ENCODE measurements at regions not wholly inside any gene's neighbourhood (a gene's known extent, or its start where the extent isn't known, plus 50 kb on each side); places are given as distances from the start of the nearest gene placed in this dataset.

DNA sequence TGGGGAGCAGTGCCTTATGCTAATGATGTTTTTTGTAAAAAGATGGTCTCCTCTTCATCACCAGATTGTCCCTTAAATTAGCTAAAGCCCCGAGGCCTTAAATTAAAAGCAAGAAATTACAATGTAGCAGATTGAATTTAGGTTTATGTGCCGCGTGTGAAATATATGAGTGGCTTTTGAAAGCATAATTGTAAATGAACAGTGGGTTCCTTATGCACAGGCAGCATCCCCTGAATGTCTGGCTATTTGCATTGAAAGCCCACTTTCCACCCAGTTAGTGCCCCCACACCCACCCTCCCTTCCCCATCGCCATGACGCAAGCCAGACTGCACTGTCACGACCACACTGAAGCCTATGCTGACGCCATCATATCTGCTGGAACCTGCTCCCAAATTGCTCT is 62.4 kb upstream of the SORCS3 start:
- Mint-ChIP-seq H3K27ac (ENCODE audit: unreplicated experiment) (no peak overlapping the region), H3K27me3 (ENCODE audit: insufficient read depth, unreplicated experiment) (peaks cover 28% of the 10 kb centered on the region), H3K9me3 (ENCODE audit: unreplicated experiment) (no peaks in the 10 kb centered on the region), H3K36me3 (ENCODE audit: insufficient read depth, unreplicated experiment) (no peaks in the 10 kb centered on the region), H3K4me1 (ENCODE audit: low read depth, unreplicated experiment) (peaks cover 7% of the 10 kb centered on the region), H3K4me3 (ENCODE audit: unreplicated experiment) (no peak overlapping the region)
- POLR2A ChIA-PET = no interaction called here
- no peaks in the 10 kb centered on the region for H3K36me3 ChIP-seq (ENCODE audit: control insufficient read depth, insufficient read depth, low read length)
- H3K9me3 ChIP-seq = no peaks in the 10 kb centered on the region
- H3K4me3 ChIP-seq (ENCODE audit: low read depth, low read length) = no peak overlapping the region
- CTCF ChIA-PET = interaction anchor here (0.6 kb wide), 1 partner anchor 122 kb away, joined by 3 read pairs; no protein-coding TSS in a partner anchor
- H3K27me3 ChIP-seq (replicated peaks; ENCODE audit: control insufficient read depth, insufficient read depth, low read length) = no peaks in the 10 kb centered on the region; the same call in 1 of the 2 replicates
- no TSS peak for BruUV-seq (replicated peaks)
- TF ChIP-seq, protein P1, sequence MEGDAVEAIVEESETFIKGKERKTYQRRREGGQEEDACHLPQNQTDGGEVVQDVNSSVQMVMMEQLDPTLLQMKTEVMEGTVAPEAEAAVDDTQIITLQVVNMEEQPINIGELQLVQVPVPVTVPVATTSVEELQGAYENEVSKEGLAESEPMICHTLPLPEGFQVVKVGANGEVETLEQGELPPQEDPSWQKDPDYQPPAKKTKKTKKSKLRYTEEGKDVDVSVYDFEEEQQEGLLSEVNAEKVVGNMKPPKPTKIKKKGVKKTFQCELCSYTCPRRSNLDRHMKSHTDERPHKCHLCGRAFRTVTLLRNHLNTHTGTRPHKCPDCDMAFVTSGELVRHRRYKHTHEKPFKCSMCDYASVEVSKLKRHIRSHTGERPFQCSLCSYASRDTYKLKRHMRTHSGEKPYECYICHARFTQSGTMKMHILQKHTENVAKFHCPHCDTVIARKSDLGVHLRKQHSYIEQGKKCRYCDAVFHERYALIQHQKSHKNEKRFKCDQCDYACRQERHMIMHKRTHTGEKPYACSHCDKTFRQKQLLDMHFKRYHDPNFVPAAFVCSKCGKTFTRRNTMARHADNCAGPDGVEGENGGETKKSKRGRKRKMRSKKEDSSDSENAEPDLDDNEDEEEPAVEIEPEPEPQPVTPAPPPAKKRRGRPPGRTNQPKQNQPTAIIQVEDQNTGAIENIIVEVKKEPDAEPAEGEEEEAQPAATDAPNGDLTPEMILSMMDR (IDR thresholded peaks at IDR 0.05; ENCODE audit: insufficient read depth in 1 of 2, low read depth in 1 of 2, low read length in 1 of 2, severe bottlenecking in 1 of 2, unreplicated experiment in 1 of 2) = no peak
- DNase-seq = no peak
- intact Hi-C loops (cut with micrococcal nuclease; ENCODE audit: unreplicated experiment) = no loop called here
- no peaks in the 10 kb centered on the region for H3K4me1 ChIP-seq

DNA sequence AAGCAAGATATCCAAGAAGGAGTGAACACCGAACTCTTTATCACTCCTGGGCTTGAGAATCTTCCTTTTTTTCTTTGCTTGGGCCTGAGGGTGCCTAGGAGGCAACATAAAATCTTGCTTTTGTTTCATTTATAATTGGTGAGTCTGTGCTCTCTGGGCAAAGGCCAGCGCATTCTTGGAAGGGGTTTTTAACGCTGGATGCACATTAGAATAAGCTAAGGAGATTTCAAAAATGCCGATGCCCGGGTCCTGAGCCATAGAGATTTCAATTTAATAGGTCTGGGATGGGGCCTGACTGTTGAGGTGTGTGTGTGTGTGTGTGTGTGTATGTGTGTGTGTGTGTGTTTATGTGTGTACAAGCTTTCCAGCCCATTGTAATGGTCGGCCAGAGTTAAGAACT is 62.0 kb upstream of the SORCS3 start:
- ChIA-PET CTCF (interaction anchor here (0.6 to 1.6 kb wide), 3 partner anchors 43 to 198 kb away, joined by 3 to 15 read pairs (median 4); no protein-coding TSS in a partner anchor), POLR2A (no interaction called here)
- peaks cover 33% of the 10 kb centered on the region for H3K27me3 Mint-ChIP-seq (ENCODE audit: insufficient read depth, unreplicated experiment)

DNA sequence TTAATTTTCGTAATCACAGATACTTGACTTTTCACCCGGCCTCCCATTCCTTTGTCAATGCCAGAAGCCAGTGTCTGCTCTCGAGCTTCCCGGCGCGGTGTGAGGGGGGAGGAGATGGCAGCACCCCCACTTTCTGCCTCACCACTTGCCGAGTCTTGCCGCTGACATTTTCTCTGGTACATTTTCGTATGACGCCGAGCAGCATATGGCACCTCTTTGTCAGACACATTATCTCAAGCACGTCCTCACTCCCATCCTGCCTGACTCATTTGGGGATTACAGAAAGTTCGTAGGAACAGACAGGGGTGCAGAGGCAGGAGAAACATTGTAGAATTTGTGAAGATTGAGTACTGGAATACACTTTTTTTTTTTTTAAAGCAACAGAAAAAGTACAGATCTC is 60.8 kb upstream of the SORCS3 start:
- H3K9me3 ChIP-seq = no peaks in the 10 kb centered on the region
- no peak overlapping the region for H3K27ac Mint-ChIP-seq (ENCODE audit: unreplicated experiment)
- peaks cover 7% of the 10 kb centered on the region for H3K4me1 Mint-ChIP-seq (ENCODE audit: low read depth, unreplicated experiment)
- no peak for DNase-seq
- ChIA-PET CTCF (interaction anchor here (0.7 to 1.6 kb wide), 3 partner anchors 9 to 298 kb away, joined by 3 to 15 read pairs (median 3); no protein-coding TSS in a partner anchor), POLR2A (no interaction called here)
- no peak overlapping the region for H3K4me3 ChIP-seq (ENCODE audit: low read depth, low read length)
- H3K4me1 ChIP-seq = no peaks in the 10 kb centered on the region
- H3K27me3 Mint-ChIP-seq (ENCODE audit: insufficient read depth, unreplicated experiment) = peaks cover 40% of the 10 kb centered on the region
- no peaks in the 10 kb centered on the region; the same call in none of the 2 replicates for H3K27me3 ChIP-seq (replicated peaks; ENCODE audit: control insufficient read depth, insufficient read depth, low read length)
- intact Hi-C loops (cut with micrococcal nuclease; ENCODE audit: unreplicated experiment) = loop anchor here (1.0 to 10.0 kb wide), 5 partner anchors 34 to 344 kb away; no protein-coding TSS in a partner anchor
- H3K4me3 Mint-ChIP-seq (ENCODE audit: unreplicated experiment) = no peak overlapping the region
- H3K36me3 Mint-ChIP-seq (ENCODE audit: insufficient read depth, unreplicated experiment) = no peaks in the 10 kb centered on the region
- BruUV-seq (replicated peaks) = no TSS peak
- no peaks in the 10 kb centered on the region for H3K36me3 ChIP-seq (ENCODE audit: control insufficient read depth, insufficient read depth, low read length)
- no peaks in the 10 kb centered on the region for H3K9me3 Mint-ChIP-seq (ENCODE audit: unreplicated experiment)
- TF ChIP-seq, protein P1 (IDR thresholded peaks at IDR 0.05; ENCODE audit: insufficient read depth in 1 of 2, low read depth in 1 of 2, low read length in 1 of 2, severe bottlenecking in 1 of 2, unreplicated experiment in 1 of 2) = no peak

More for the DNA sequence above, 62.0 kb upstream of the SORCS3 start:
- intact Hi-C loops (cut with micrococcal nuclease; ENCODE audit: unreplicated experiment) = no loop called here
- no peaks in the 10 kb centered on the region; the same call in 1 of the 2 replicates for H3K27me3 ChIP-seq (replicated peaks; ENCODE audit: control insufficient read depth, insufficient read depth, low read length)
- H3K4me3 ChIP-seq (ENCODE audit: low read depth, low read length) = no peak overlapping the region
- H3K4me1 ChIP-seq = no peaks in the 10 kb centered on the region
- no TSS peak for BruUV-seq (replicated peaks)
- no peaks in the 10 kb centered on the region for H3K9me3 Mint-ChIP-seq (ENCODE audit: unreplicated experiment)
- no peak overlapping the region for H3K4me3 Mint-ChIP-seq (ENCODE audit: unreplicated experiment)
- no peaks in the 10 kb centered on the region for H3K36me3 ChIP-seq (ENCODE audit: control insufficient read depth, insufficient read depth, low read length)
- no peaks in the 10 kb centered on the region for H3K36me3 Mint-ChIP-seq (ENCODE audit: insufficient read depth, unreplicated experiment)
- H3K27ac Mint-ChIP-seq (ENCODE audit: unreplicated experiment) = no peak overlapping the region
- H3K9me3 ChIP-seq = no peaks in the 10 kb centered on the region
- TF ChIP-seq, protein P1 (IDR thresholded peaks at IDR 0.05; ENCODE audit: insufficient read depth in 1 of 2, low read depth in 1 of 2, low read length in 1 of 2, severe bottlenecking in 1 of 2, unreplicated experiment in 1 of 2) = no peak
- no peak for DNase-seq
- H3K4me1 Mint-ChIP-seq (ENCODE audit: low read depth, unreplicated experiment) = peaks cover 7% of the 10 kb centered on the region
